Fibroblast of gingiva (primary cell): ENCODE measurements at regions not wholly inside any gene's neighbourhood (a gene's known extent, or its start where the extent isn't known, plus 50 kb on each side); places are given as distances from the start of the nearest gene placed in this dataset.

Experiments
- DNase-seq: peaks from one replicate; pipeline ENCODE4 v3.0.0-alpha.2; 2011; ENCODE audit warnings: low read depth

DNA sequence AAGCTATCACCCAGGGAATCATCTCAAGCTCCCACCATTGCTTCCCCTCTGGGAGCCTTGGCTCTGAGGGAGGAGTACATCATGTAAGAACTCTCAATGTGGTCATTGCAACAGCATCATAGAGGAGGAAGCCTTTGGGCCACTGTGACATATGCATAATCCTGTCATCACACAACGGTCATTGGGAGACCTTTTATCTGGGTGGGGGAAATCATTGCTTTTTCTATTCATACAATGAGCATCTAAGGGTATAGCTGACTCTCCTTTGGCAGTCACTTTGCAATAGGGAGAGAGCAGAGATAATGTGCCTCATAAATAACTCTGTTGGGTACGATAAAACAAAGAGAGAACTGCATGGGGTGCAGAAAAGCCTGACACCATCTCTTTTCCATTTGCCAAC lies 155.2 kb upstream of the KCNIP4 start:
- no peak for DNase-seq

DNA sequence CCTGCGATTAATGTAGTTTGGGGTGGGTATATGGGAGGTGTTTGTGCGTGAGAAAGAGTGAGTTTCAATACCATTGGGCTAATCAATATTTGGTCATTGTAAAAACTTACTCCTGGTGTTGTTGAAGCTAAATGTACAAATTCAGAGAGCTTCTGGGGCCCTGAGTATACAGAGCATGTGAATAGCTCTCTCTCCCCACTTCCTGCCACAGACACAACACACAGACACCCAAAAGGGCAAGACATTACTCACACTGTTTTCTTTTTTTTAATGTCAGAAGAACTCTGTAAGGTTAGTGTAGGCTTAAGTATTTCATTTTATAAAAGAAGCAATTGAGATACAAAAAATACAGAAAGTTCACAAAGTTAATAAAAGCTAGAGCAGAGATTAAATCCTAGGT lies 151.3 kb upstream of the KCNIP4 start:
- no peak for DNase-seq

DNA sequence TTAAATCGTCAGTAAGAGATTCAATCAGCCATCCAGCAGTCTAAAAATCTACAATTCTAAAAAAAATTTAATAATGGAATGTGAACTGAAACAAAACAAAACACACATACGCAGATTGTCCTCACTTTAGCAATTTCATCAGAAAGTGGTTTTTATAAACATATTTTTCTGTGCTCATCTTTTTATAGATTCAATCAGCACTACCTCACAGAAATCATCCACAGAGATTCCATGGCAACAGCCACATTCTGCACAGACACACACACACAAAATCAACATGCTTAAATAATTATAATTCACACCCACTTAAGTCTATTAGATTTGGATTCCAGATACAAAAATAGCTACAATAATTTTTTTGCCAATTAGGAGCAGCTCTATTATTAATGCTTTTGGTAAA lies 149.0 kb upstream of the KCNIP4 start:
- no peak for DNase-seq

DNA sequence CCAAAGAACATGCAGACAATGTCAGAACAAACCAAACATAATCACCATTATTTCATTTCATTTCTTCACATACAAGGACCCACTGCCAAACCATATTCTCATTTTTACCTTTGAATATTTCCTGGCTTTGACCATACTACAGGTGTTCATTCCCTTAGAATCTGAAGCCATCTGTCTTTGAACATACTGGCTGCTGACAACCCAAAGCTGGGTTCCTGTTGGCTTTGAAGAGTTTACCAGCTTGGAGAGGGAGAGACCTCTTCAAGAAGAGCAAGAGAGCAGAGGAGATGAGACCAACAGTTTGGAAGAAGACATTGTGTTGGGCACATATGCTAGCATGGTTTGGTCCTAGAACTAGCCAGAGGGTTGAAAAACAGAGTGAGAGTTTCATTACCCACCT lies 145.6 kb upstream of the KCNIP4 start:
- no peak for DNase-seq

DNA sequence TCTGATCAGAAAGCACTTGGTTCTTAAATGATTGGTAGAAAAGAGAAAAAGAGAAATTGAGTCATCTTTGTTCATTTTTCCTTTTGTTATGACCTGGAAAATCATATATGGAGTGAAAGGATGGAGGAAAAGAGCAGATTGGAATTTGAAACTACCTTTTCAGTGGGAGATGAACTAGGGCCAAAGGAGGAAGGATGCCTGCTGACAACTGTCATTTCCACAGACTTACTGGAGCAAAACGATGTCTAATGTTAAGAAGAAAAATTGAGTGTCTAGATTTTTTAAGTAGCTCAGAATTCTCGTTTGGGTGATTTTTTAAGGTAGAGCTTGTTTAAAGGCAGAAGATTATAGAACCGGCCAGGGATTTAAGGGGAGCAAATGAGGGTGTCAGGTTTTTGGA lies 144.6 kb upstream of the KCNIP4 start:
- DNase-seq: no peak

DNA sequence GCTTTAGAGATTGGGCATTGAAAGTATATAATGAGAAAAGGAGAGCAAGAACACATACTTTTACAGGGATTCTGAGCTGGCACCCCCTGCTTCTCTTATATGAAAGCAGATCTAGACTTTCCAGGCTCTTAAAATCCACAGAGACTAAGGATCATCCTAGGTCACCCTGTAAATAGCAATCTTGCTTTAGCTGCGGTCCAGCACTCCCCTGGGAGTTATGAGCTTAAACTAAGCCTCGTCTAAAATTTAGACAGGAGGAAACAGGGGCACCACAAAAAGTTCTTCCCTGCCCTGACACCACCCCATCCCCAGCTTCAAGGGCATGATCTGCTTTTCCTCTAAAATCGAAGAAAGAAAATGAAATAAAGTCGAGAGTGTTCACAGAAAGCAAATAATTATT lies 143.3 kb upstream of the KCNIP4 start:
- DNase-seq: no peak

DNA sequence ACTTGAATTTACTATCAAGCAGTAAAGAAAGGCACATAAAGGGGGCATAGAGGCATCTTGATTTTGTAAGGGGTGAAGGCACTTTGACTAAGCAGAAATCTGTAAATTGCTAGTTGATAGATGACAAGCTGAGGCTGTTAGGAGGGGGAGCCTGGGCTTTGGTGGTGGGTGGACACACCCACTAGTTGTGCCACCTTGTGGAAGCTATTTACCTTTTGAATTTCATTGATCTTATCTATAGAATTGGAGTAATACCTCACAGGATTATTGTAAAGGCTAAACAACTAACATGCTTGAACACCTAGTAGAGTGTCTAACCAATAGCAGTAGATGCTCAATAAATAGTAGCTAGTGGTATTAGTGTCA lies 142.8 kb upstream of the KCNIP4 start:
- no peak for DNase-seq

DNA sequence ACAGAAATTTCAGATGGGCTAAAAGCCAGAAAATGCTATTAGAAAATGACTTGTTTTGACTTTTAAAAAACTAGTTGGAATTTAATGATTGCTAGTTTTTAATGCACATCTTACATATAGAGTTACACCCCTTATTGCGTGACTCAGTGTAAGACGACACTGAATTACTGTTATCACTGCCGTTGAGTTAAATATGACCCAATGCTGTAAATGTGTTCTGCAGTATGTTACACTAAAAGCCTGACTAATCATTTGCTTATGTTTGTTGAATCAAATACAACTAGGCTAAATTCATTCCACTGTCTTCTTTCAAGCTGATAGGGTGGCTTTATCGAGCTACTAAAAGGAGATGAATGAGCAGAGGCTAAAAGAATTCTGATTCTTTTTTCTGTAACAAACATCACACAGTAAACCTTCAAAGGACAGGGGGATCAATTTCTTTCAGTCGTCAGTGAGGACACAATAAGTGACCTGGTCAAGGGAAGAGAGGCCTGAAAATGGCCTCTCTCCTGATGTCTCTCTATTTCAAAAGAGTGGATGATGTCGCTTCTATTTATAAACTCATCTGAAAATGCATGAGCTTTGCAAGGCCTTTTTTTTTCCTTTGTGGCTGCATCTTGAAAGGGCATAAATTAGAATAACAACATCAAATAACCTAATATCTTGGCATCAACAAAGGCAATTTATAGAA lies 142.2 kb upstream of the KCNIP4 start:
- peak; percentile 6 for DNase-seq

DNA sequence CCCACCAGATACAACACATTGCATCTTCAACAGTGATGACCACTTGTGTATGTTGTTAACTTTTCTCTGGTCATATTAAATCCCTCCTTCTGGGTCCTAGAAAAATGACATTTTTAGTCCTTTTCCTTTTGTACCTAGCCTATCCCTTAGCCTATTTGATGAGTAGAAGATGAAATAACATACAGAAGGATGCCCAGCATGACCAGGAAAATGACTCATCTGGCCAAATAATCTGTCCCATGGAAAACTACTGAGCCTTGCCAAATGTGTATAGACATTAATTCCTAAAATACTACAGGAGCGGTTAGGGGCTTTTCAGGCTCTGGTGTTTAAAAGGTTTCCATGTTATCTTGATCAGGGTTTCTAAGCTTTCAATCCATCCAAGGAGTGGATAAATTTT lies 129.0 kb upstream of the KCNIP4 start:
- no peak for DNase-seq

DNA sequence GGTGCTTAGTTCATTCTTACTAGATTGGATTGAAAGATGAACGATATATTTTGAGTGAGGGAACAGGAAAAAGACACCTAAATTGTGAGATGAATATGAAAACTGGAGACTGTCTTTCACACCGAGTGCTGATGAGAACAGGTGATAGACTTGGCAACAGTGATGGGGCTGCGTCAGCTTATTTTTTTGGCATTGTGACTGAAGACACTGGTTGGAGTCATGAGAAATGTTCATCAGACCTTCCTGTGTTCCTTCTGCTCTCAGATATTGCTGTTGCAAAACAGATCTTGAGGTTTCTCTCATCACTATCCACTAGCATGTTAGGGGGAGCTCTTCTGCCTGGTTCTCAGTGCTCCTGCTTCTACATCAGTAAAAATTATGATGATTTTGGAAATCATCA lies 124.2 kb upstream of the KCNIP4 start:
- no peak for DNase-seq

DNA sequence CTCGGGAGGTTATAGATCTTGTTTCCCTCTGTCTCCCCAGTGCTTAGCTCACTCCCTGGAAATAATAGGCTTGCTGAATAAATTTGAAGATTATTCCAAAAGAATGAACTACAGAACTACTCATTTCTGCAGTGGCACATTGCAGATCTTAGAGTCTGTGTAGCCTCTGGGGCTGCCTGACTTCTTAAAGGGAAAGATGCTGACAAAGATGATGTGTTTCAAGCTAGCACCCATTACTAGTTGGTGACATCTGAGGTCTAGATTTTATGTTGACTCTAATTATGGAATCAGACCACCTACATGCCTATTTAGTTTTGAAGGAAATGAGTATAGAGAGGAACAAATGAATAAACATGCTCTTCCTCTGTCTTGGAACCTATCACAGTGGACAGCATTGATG lies 123.7 kb upstream of the KCNIP4 start:
- no peak for DNase-seq

DNA sequence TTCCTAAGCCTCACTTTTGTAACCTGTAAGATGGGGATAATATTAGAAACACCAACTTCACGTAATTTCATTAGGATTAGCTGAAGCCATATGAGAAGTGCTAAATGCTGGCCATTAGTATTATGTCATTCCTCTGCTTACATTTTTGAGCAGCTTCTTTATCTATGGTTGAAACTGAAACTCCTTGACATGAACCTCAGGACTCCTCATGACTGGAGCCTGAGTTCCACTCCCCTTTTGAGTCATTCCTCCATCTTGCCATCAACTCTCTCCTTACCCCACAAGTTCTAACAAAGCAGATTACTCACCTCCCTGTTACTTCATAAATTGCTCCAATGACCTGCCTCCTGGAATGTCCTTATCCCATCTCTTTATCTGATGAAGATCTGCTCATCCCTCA lies 123.2 kb upstream of the KCNIP4 start:
- DNase-seq: no peak

DNA sequence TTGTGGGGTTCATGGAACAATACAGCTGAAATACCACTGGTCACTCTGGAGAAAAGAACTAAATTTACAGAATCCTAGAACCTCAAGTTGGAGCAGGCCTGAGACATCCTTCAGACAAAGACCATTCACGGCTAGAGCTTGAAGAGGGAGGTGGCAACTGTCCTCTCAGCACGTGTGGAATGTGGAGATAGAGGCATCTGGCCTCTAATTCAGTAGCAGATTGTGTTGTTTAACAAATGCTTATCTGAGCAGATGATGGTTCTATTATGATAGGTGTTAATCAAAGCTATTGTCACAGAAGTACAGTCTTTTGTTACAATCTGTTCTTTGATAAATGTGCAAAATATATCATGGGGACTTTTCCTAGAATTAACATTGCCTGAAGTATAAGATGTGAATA lies 121.7 kb upstream of the KCNIP4 start:
- DNase-seq: no peak

DNA sequence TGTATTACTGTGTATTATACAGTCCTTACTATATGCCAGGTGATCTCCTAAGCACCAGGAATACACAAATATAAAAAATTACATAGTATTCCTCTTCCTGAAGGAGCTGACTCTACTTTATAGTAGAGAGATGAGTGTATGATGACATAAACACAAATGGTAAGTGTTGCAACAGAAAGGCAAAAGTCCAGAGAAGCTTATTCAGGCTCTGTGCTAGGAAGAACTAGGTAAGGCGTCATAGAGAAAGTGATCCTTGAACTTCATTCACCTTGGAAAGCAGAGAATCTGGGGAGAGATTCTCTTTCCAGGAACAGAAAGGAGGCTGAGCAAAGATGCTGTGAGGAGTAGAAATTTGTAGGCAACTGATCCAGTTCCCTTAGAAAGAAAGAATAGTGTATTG lies 115.0 kb upstream of the KCNIP4 start:
- no peak for DNase-seq

DNA sequence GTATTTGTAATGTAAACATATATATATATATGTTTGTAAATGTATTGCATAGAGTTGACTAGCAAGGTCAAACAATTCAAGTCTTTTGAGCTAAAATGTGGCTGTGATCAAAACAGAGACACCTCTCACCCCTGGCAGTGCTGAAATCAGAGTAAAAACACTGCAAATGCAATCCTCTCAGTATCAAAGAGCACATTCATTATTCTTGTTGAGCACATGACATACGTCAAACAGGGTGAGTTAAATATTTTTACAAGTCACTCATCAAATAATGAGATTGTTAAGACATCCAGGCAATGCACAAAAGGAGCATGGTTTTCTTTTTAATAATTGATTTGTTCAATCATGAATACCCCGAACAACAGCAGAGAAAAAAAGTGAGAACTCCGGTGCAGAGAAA lies 114.1 kb upstream of the KCNIP4 start:
- no peak for DNase-seq

DNA sequence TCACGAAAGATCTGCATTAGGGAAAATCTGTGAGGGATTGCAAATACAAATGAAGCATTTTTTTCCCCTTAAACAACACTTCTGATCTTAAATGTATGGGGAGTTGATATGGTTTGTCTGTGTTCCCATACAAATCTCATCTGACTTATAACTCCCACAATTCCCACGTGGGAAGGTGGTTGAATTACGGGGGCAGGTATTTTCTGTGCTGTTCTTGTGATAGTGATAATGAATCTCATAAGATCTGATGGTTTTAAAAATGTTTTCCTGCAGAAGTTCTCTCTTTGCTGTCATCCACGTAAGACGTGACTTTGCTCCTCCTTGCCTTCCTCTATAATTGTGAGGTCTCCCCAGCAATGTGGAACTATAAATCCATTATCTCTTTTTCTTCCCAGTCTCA lies 107.4 kb upstream of the KCNIP4 start:
- no peak for DNase-seq

DNA sequence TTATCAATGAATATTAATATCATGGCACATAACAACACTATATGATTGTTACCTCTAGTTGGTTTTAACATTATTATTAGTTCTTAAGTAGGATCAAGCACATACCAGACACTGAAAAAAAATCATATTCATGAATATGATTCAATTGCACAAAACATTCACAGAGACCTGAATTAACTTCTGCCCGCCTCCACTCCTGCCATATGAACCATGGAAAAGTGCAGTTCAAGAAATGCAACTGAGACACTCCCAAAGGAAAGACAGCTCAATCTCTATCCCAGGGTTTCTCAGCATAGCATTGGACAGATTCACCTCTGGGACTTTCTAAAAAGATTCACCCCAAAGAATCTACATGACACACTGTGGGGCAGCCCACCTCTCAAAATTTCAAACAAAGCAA lies 103.5 kb upstream of the KCNIP4 start:
- no peak for DNase-seq

DNA sequence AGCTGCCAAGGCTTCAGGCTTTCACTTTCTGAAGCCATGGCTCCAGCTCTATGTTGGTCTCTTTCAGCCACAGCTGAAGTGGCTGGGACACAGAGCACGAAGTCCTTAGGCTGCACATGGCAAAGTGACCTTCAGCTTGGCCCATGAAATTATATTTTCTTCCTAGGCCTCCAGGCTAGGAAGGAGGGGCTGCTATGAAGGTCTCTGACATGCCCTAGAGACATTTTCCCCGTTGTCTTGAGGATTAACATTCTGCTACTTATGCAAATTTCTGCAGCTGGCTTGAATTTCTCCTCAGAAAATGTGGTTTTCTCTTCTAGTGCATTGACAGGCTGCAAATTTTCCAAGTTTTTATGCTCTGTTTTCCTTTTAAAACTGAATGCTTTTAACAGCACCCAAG lies 99.8 kb upstream of the KCNIP4 start:
- no peak for DNase-seq

DNA sequence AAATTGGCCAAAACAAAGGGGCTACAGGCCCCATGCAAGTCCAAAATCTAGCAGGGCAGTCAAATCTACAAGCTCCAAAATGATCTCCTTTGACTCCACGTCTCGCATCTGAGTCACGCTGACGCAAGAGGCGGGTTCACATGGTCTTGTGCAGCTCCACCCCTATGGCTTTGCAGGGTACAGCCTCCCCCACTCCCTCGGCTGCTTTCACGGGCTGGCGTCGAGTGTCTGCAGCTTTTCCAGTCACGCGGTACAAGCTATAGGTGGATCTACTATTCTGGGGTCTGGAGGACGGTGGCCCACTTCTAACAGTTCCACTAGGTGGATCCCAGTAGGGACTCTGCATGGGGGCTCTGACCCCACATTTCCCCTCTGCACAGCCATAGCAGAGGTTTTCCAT lies 99.2 kb upstream of the KCNIP4 start:
- DNase-seq: no peak

DNA sequence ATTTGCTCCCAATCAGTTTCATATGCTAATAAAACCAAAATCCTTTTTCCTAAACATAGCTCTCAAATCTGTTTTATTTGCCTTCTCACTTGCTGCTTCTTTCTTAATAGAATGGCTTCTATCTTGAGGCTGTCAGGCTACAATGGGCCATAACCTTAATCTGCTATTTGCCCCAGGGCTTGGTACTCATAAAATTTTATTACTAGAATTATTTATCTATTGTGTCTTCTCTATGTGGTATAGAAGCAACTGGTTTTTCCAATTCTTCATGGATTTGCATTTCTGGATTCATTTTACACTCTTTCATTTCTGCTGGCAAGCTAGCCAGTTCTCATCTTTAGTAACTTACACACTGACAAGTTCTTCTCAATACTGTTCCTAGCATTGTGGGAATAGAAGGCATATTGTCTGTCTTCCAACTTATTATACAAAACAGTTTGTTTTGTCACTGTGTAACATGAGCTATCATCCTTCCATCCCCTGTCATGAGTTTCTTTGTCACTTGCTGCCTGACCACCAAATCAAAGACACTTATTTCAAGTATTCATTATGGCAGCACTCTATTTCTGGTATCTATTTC lies 96.6 kb upstream of the KCNIP4 start:
- DNase-seq: no peak

DNA sequence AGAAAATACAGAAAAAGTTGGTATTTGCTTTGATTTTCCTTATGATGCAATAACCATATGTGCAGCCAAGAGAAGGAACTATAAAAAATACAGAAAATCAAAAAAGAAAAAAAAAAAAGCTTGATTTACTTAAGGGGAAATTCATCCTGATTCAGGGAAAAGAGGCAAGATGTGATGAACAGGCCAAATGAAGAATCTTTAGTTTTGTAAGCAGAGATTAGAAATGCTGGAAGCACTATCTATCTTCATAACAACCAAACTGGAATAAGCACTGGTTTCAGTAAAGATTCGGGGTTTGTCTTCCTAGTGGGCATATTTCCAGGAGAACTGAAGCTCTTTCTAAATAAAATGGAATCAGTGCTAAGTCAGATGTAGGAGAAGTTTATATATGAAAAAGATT lies 82.9 kb upstream of the KCNIP4 start:
- DNase-seq: no peak

DNA sequence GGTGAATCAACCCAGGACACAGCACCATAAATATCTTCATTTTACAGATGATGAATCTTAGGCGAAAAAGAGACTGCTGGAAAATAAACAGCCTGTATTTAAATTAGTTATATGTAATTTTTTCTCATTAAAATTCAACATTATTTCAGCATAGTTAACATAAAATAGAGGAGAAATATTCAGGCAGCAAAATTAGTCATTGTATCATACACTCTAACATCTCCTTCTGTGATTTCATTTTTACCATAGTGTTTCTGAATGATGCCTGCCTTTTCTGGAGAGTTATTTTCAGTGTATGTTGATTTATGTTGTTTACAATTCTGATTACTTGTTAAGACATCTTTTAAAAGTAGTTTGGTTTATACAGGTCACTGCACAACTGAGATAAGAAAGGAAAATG lies 82.3 kb upstream of the KCNIP4 start:
- DNase-seq: no peak

DNA sequence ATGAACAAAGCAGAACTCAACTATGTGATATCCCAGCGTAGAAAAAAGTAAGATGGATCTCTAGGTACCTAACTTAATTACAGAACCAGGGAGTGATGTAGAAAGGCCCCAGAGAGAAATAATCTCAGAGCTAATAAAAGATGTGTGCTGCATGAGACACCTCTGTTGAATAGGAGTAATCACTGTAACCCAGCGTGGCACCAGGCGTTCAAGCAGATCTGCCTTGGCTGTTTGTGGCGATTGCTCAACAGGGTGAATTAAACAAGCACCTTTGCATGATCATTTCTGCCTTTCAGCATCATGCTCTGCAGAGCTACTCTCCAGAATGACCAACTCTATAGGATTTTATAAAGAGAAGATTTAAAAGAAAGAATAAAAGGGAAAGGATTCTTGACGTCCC lies 81.7 kb upstream of the KCNIP4 start:
- no peak for DNase-seq

DNA sequence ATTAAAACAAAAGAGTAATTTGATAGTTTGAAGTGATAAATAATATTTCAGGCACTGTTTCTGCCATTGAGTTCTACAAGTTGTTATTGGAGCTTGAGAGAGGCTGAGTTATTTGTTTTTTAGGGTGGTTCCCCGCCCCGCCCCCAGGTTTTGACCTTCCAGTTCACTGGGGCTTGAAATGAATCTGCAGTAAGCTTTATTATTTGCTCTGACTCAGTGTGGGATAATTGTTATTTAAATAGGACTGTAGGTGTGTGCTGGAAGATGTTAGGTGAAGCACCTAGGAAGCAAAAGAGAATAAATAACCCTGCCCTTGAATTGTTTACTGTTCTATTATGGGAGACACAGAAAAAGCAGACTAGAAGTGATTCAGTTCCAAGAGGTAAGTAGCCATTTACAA lies 81.2 kb upstream of the KCNIP4 start:
- no peak for DNase-seq

DNA sequence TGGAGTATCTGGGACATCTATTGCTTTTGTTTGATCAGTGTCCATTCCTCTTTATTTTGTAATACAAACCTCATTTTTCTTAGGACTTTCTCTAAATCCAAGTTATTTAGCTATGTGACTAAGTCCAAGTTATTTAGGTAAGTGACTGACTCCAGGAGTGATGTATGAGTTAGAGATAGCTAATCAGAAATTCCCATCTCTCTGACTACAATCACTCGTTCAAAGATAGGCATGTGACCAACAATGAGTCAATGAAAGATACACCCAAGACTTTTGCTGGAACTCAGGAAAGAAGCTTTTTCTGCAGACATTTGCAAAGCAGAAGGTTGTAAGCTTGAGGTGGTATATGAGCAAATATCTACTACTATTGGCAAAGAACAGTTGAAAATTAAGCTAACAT lies 72.5 kb upstream of the KCNIP4 start:
- DNase-seq: no peak
